Epithelial cell of proximal tubule (primary cell): ENCODE measurements at regions not wholly inside any gene's neighbourhood (a gene's known extent, or its start where the extent isn't known, plus 50 kb on each side); places are given as distances from the start of the nearest gene placed in this dataset.

ENCODE experiments used
- DNase-seq: peaks from one replicate; pipeline ENCODE4 v3.0.0-alpha.2; 2011; ENCODE audit warnings: low read depth
- H3K4me3 ChIP-seq: 2 replicates; pipeline ENCODE4 v1.5.1; 2011; ENCODE audit warnings: low read depth, mild to moderate bottlenecking, low read length
- TF ChIP-seq, protein P1 (sequence below): conservative IDR thresholded peaks from 2 replicates; pipeline ENCODE4 v1.5.1; 2012; ENCODE audit warnings: low read depth, mild to moderate bottlenecking, low read length

DNA sequence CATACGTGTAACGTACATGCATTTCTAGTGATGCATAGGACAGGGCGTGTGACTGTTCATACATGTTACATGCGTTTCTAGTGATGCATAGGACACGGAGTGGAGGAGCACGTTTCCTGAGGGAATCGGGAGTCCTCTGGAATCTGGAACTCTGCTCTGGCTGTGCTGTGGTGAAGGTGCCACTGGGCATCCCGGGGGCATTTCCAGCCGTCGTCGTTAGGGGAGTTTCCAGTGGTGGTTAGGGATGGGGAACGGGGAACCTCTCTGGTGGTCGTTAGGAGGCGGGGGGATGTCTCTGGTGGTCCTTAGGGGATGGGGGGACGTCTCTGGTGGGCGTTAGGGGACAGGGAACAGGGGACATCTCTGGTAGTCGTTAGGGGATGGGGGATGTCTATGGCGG is 209.6 kb upstream of the SOX1 start:
- DNase-seq, result no peak
- TF ChIP-seq, protein P1, sequence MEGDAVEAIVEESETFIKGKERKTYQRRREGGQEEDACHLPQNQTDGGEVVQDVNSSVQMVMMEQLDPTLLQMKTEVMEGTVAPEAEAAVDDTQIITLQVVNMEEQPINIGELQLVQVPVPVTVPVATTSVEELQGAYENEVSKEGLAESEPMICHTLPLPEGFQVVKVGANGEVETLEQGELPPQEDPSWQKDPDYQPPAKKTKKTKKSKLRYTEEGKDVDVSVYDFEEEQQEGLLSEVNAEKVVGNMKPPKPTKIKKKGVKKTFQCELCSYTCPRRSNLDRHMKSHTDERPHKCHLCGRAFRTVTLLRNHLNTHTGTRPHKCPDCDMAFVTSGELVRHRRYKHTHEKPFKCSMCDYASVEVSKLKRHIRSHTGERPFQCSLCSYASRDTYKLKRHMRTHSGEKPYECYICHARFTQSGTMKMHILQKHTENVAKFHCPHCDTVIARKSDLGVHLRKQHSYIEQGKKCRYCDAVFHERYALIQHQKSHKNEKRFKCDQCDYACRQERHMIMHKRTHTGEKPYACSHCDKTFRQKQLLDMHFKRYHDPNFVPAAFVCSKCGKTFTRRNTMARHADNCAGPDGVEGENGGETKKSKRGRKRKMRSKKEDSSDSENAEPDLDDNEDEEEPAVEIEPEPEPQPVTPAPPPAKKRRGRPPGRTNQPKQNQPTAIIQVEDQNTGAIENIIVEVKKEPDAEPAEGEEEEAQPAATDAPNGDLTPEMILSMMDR, result no peak
- H3K4me3 ChIP-seq, result no peak overlapping the region

- no peak for DNase-seq
- TF ChIP-seq, protein P1, result no peak
- no peak overlapping the region for H3K4me3 ChIP-seq
Measured at GRCh38 chr13:111857846-111858560, 208.9 kb upstream of the SOX1 start.

- DNase-seq, result no peak
- TF ChIP-seq, protein P1, result no peak
- no peak overlapping the region for H3K4me3 ChIP-seq
Measured at GRCh38 chr13:111858571-111858970, 208.4 kb upstream of the SOX1 start.

- DNase-seq, result no peak
- TF ChIP-seq, protein P1, result no peak
- H3K4me3 ChIP-seq, result no peak overlapping the region
Measured at GRCh38 chr13:111859354-111860230, 207.4 kb upstream of the SOX1 start.

- TF ChIP-seq, protein P1, result no peak
Measured at GRCh38 chr13:111860231-111860552, 206.8 kb upstream of the SOX1 start.

GRCh38 chr13:111861319-111861718 is 205.6 kb upstream of the SOX1 start:
- no peak for DNase-seq

More at GRCh38 chr13:111860231-111860552, 206.8 kb upstream of the SOX1 start:
- no peak overlapping the region for H3K4me3 ChIP-seq
- no peak for DNase-seq

More at GRCh38 chr13:111861319-111861718, 205.6 kb upstream of the SOX1 start:
- no peak overlapping the region for H3K4me3 ChIP-seq
- TF ChIP-seq, protein P1, result no peak
